ENCODE measurements at regions not wholly inside any gene's neighbourhood (a gene's known extent, or its start where the extent isn't known, plus 50 kb on each side); places are given as distances from the start of the nearest gene placed in this dataset.
"Not testable (repeated sequence)": the region's sequence is repeated elsewhere in the genome, so short reads cannot be mapped to it uniquely, and the experiment has no call there.

GRCh38 chrX:55163171-55163570 lies 57.0 kb upstream of the PAGE5 start:
- no peaks in the 10 kb centered on the region for H3K36me3 ChIP-seq (ENCODE audit: control insufficient read depth in 3 of 3, insufficient read depth in 3 of 3, low read length in 3 of 3)
- H3K27ac ChIP-seq (ENCODE audit: low read depth, low read length): no peak overlapping the region
- H3K9ac ChIP-seq (ENCODE audit: low read depth in 1 of 3, low read length in 3 of 3): no peak overlapping the region
- H3K27me3 ChIP-seq (ENCODE audit: control insufficient read depth in 3 of 3, insufficient read depth in 3 of 3, low read length in 3 of 3): no peaks in the 10 kb centered on the region
- no peak overlapping the region for H3K4me3 ChIP-seq (ENCODE audit: low read length in 3 of 3)
- H3K4me1 ChIP-seq (ENCODE audit: control insufficient read depth in 3 of 3, insufficient read depth in 3 of 3, low read length in 3 of 3): peaks cover 0 to 6% (median 6%) of the 10 kb centered on the region in 3 donors
- H3K9me3 ChIP-seq (ENCODE audit: control insufficient read depth in 3 of 3, low read length in 3 of 3): no peaks in the 10 kb centered on the region

GRCh38 chrX:55165026-55165425 lies 55.1 kb upstream of the PAGE5 start:
- H3K9me3 ChIP-seq (ENCODE audit: control insufficient read depth in 3 of 3, low read length in 3 of 3); H3K27me3 ChIP-seq (ENCODE audit: control insufficient read depth in 3 of 3, insufficient read depth in 3 of 3, low read length in 3 of 3); H3K36me3 ChIP-seq (ENCODE audit: control insufficient read depth in 3 of 3, insufficient read depth in 3 of 3, low read length in 3 of 3); H3K9ac ChIP-seq (ENCODE audit: low read depth in 1 of 3, low read length in 3 of 3); H3K27ac ChIP-seq (ENCODE audit: low read depth, low read length); H3K4me1 ChIP-seq (ENCODE audit: control insufficient read depth in 3 of 3, insufficient read depth in 3 of 3, low read length in 3 of 3); H3K4me3 ChIP-seq (ENCODE audit: low read length in 3 of 3): not testable (repeated sequence)

GRCh38 chrX:55167124-55167803 lies 52.9 kb upstream of the PAGE5 start:
- H3K4me3 ChIP-seq (ENCODE audit: low read length in 3 of 3): no peak overlapping the region
- H3K27ac ChIP-seq (ENCODE audit: low read depth, low read length): no peak overlapping the region
- H3K27me3 ChIP-seq (ENCODE audit: control insufficient read depth in 3 of 3, insufficient read depth in 3 of 3, low read length in 3 of 3): no peaks in the 10 kb centered on the region
- H3K9ac ChIP-seq (ENCODE audit: low read depth in 1 of 3, low read length in 3 of 3): no peak overlapping the region
- H3K36me3 ChIP-seq (ENCODE audit: control insufficient read depth in 3 of 3, insufficient read depth in 3 of 3, low read length in 3 of 3): no peaks in the 10 kb centered on the region
- H3K4me1 ChIP-seq (ENCODE audit: control insufficient read depth in 3 of 3, insufficient read depth in 3 of 3, low read length in 3 of 3): no peaks in the 10 kb centered on the region
- H3K9me3 ChIP-seq (ENCODE audit: control insufficient read depth in 3 of 3, low read length in 3 of 3): no peaks in the 10 kb centered on the region

GRCh38 chrX:55167901-55168300 lies 52.2 kb upstream of the PAGE5 start:
- no peak overlapping the region for H3K4me3 ChIP-seq (ENCODE audit: low read length in 3 of 3)
- H3K36me3 ChIP-seq (ENCODE audit: control insufficient read depth in 3 of 3, insufficient read depth in 3 of 3, low read length in 3 of 3): no peaks in the 10 kb centered on the region
- H3K27me3 ChIP-seq (ENCODE audit: control insufficient read depth in 3 of 3, insufficient read depth in 3 of 3, low read length in 3 of 3): no peaks in the 10 kb centered on the region
- H3K9me3 ChIP-seq (ENCODE audit: control insufficient read depth in 3 of 3, low read length in 3 of 3): no peaks in the 10 kb centered on the region
- H3K9ac ChIP-seq (ENCODE audit: low read depth in 1 of 3, low read length in 3 of 3): no peak overlapping the region
- H3K27ac ChIP-seq (ENCODE audit: low read depth, low read length): no peak overlapping the region
- no peaks in the 10 kb centered on the region for H3K4me1 ChIP-seq (ENCODE audit: control insufficient read depth in 3 of 3, insufficient read depth in 3 of 3, low read length in 3 of 3)

- Histone ChIP-seq H3K9ac (ENCODE audit: low read depth in 1 of 3, low read length in 3 of 3) (no peak overlapping the region), H3K9me3 (ENCODE audit: control insufficient read depth in 3 of 3, low read length in 3 of 3) (no peaks in the 10 kb centered on the region), H3K27me3 (ENCODE audit: control insufficient read depth in 3 of 3, insufficient read depth in 3 of 3, low read length in 3 of 3) (no peaks in the 10 kb centered on the region), H3K4me3 (ENCODE audit: low read length in 3 of 3) (no peak overlapping the region), H3K27ac (ENCODE audit: low read depth, low read length) (no peak overlapping the region), H3K36me3 (ENCODE audit: control insufficient read depth in 3 of 3, insufficient read depth in 3 of 3, low read length in 3 of 3) (no peaks in the 10 kb centered on the region), H3K4me1 (ENCODE audit: control insufficient read depth in 3 of 3, insufficient read depth in 3 of 3, low read length in 3 of 3) (no peaks in the 10 kb centered on the region)
Measured at GRCh38 chrX:55169782-55170181, 50.4 kb upstream of the PAGE5 start.
